Central memory CD8-positive, alpha-beta T cell (primary cell): ENCODE measurements at regions not wholly inside any gene's neighbourhood (a gene's known extent, or its start where the extent isn't known, plus 50 kb on each side); places are given as distances from the start of the nearest gene placed in this dataset.

ENCODE experiments used
- ATAC-seq: fragments of 150-1000 bp; cut with Tn5 transposase; replicated peaks from 2 replicates; pipeline ENCODE4 v1.10.0; 2022; ENCODE audit warnings: mild to moderate bottlenecking, moderate FRiP score, moderate number of reproducible peaks; ENCODE audit not compliant: poor library complexity, severe bottlenecking; ENCODE audit errors: extremely low read depth
- DNase-seq, 2 donors: peaks; one replicate each; pipeline ENCODE4 v3.0.0; 2021; ENCODE audit warnings: low spot score in 2 of 2
- H3K27ac Mint-ChIP-seq: one replicate; pipeline ENCODE4 v1.8.0; 2022; ENCODE audit warnings: low read depth, mild to moderate bottlenecking, moderate library complexity, mixed read lengths
- H3K27me3 Mint-ChIP-seq: one replicate; pipeline ENCODE4 v1.8.0; 2022; ENCODE audit warnings: mixed read lengths
- H3K36me3 Mint-ChIP-seq: one replicate; pipeline ENCODE4 v1.8.0; 2022; ENCODE audit warnings: mild to moderate bottlenecking, moderate library complexity, mixed read lengths; ENCODE audit not compliant: insufficient read depth
- H3K4me1 Mint-ChIP-seq: one replicate; pipeline ENCODE4 v1.8.0; 2022; ENCODE audit warnings: mixed read lengths
- H3K4me3 Mint-ChIP-seq: one replicate; pipeline ENCODE4 v1.8.0; 2022; ENCODE audit warnings: mild to moderate bottlenecking, moderate library complexity, mixed read lengths
- H3K9me3 Mint-ChIP-seq: one replicate; pipeline ENCODE4 v1.8.0; 2022; ENCODE audit warnings: mixed read lengths

DNA sequence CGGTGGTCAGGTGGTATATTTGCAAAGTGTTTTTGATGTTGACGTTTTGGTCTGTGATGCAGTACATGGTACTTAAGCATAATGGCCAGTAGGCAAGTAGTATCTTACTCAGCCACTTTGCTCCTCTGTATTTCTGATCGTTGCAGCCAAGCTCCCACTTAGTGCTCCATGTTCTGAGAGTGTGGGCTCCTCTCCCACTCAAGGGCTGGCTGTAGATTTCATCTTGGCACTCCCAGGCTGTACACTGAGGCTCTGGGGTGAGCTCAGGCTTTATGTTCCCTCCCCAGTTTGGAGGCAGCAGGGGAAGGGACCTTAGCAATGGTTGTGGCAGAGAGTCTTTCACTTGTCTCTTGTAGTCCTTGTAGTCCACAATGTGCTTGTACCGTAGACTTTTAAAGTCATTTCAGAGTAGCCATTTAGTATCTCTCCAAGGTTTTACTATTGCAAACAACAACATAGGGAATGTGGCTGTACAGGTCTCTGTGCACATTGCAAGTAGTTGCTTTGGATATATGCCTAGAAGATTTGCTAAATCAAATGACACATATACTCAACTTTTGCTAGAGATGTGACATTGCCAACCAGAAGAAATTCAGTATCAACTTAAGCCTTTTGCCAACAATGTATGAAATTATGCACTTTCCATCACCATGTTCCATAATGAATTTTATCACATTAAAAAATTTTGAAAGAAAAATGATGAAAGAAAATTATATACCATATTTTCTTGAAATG is 304.3 kb upstream of the CTNND2 start:
- DNase-seq = no peak
- Mint-ChIP-seq H3K4me1 (no peaks in the 10 kb centered on the region), H3K9me3 (peaks cover 20% of the 10 kb centered on the region), H3K27ac (no peak overlapping the region), H3K36me3 (no peaks in the 10 kb centered on the region), H3K27me3 (no peaks in the 10 kb centered on the region), H3K4me3 (no peak overlapping the region)
- no peak for ATAC-seq

DNA sequence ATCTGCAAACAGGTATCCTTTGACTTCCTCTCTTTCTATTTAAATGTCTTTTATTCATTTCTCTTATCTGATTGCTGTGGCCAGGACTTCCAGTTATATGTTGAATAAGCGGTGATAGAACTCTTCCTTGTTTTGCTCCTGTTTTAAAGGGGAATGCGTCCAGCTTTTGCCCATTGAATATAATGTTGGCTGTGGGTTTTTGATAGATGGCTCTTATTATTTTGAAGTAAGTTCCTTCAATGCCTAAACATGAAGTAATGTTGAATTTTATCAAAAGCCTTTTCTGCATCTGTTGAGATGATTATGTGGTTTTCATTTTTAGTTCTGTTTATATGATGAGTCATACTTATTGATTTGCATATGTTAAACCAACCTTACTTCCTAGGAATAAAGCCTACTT is 300.5 kb upstream of the CTNND2 start:
- H3K27ac Mint-ChIP-seq = no peak overlapping the region
- ATAC-seq = no peak
- H3K4me3 Mint-ChIP-seq = no peak overlapping the region
- H3K9me3 Mint-ChIP-seq = peaks cover 24% of the 10 kb centered on the region
- DNase-seq = no peak
- no peaks in the 10 kb centered on the region for H3K4me1 Mint-ChIP-seq
- peaks cover 1% of the 10 kb centered on the region for H3K36me3 Mint-ChIP-seq
- H3K27me3 Mint-ChIP-seq = no peaks in the 10 kb centered on the region

DNA sequence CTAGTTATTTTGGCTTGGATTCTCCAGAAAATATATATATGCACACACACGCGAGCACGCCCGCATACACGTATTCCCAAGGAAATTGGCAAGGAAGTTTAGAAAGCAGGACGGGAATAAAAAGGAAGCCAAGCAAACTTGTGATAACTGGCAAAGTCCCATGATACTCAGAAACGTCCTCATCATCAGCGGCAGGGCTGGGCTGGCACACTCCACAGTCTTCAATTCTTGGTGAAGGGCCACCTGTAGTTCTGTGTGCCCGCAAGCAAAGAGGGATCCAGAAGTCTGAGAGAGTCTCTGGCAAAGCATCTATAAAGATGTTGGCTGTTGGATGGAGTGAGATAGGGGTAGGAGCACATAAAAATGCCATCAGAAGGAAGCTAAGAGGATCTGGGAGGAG is 289.3 kb upstream of the CTNND2 start:
- H3K4me1 Mint-ChIP-seq = no peaks in the 10 kb centered on the region
- ATAC-seq = no peak

GRCh38 chr5:12183003-12183402 is 278.8 kb upstream of the CTNND2 start:
- H3K36me3 Mint-ChIP-seq = no peaks in the 10 kb centered on the region

More for the DNA sequence above, 289.3 kb upstream of the CTNND2 start:
- Mint-ChIP-seq H3K27me3 (no peaks in the 10 kb centered on the region), H3K36me3 (no peaks in the 10 kb centered on the region), H3K9me3 (peaks cover 20% of the 10 kb centered on the region), H3K4me3 (no peak overlapping the region), H3K27ac (no peak overlapping the region)
- DNase-seq = no peak

GRCh38 chr5:12177851-12178250 is 273.6 kb upstream of the CTNND2 start:
- Mint-ChIP-seq H3K4me1 (no peaks in the 10 kb centered on the region), H3K9me3 (peaks cover 6% of the 10 kb centered on the region), H3K36me3 (no peaks in the 10 kb centered on the region), H3K27me3 (no peaks in the 10 kb centered on the region), H3K27ac (no peak overlapping the region), H3K4me3 (no peak overlapping the region)
- DNase-seq (no peak), ATAC-seq (no peak)

More at GRCh38 chr5:12183003-12183402, 278.8 kb upstream of the CTNND2 start:
- peaks cover 4% of the 10 kb centered on the region for H3K9me3 Mint-ChIP-seq
- no peak overlapping the region for H3K27ac Mint-ChIP-seq
- DNase-seq (no peak), ATAC-seq (no peak)
- H3K4me1 Mint-ChIP-seq = no peaks in the 10 kb centered on the region
- H3K4me3 Mint-ChIP-seq = no peak overlapping the region
- H3K27me3 Mint-ChIP-seq = no peaks in the 10 kb centered on the region

DNA sequence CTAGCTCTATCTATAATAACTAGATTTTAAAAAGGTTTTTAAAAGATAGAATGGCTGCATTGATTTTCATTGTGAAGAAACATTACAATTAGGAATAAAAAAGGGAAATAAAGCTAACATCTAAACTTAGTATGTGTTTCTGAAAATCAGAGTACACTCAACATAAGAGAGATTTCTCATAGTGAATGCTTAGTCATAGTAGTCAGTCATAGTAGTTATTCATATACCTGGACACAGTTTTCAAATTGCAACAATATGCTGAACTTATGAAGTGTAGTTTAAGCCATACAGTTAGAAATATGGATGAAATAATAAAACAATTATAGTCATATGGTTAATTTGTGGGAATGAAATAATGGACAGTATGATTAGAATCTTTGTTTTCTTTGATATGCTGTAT is 273.0 kb upstream of the CTNND2 start:
- Mint-ChIP-seq H3K4me1 (no peaks in the 10 kb centered on the region), H3K27ac (no peak overlapping the region), H3K36me3 (no peaks in the 10 kb centered on the region)

GRCh38 chr5:12175914-12176585 is 271.8 kb upstream of the CTNND2 start:
- Mint-ChIP-seq H3K27me3 (no peaks in the 10 kb centered on the region), H3K4me3 (no peak overlapping the region), H3K4me1 (no peaks in the 10 kb centered on the region), H3K27ac (no peak overlapping the region), H3K9me3 (peaks cover 11% of the 10 kb centered on the region), H3K36me3 (no peaks in the 10 kb centered on the region)
- no peak for DNase-seq
- ATAC-seq = no peak

More for the DNA sequence above, 273.0 kb upstream of the CTNND2 start:
- Mint-ChIP-seq H3K9me3 (peaks cover 11% of the 10 kb centered on the region), H3K4me3 (no peak overlapping the region), H3K27me3 (no peaks in the 10 kb centered on the region)
- DNase-seq = no peak
- ATAC-seq = no peak

GRCh38 chr5:12174734-12175133 is 270.5 kb upstream of the CTNND2 start:
- H3K4me1 Mint-ChIP-seq = no peaks in the 10 kb centered on the region
- no peak overlapping the region for H3K27ac Mint-ChIP-seq
- no peaks in the 10 kb centered on the region for H3K27me3 Mint-ChIP-seq
- no peak overlapping the region for H3K4me3 Mint-ChIP-seq
- ATAC-seq (no peak), DNase-seq (no peak)
- H3K9me3 Mint-ChIP-seq = peaks cover 11% of the 10 kb centered on the region
- H3K36me3 Mint-ChIP-seq = no peaks in the 10 kb centered on the region

DNA sequence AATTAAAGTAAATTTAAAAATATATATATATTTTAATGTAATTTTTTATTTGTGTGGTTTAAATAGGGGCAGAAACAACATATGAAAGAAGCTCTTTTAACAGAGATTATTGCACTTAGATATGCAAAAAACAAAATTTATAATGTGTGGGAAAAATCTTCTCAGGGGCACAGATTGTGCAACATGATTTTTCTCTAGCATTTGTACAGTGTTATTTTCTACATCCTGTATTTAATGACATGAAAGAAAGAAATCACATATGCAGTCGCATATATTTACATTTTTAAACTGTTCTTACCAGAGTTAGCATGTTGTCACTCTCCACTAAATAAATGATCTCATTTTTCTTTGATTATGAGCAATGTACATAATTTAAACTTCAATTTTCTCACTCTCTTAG is 265.3 kb upstream of the CTNND2 start:
- H3K27me3 Mint-ChIP-seq = no peaks in the 10 kb centered on the region
- no peaks in the 10 kb centered on the region for H3K4me1 Mint-ChIP-seq
- H3K4me3 Mint-ChIP-seq = no peak overlapping the region
- H3K9me3 Mint-ChIP-seq = peaks cover 20% of the 10 kb centered on the region
- DNase-seq (no peak), ATAC-seq (no peak)
- H3K36me3 Mint-ChIP-seq = no peaks in the 10 kb centered on the region
- no peak overlapping the region for H3K27ac Mint-ChIP-seq

GRCh38 chr5:12162863-12163262 is 258.6 kb upstream of the CTNND2 start:
- DNase-seq (no peak), ATAC-seq (no peak)
- no peaks in the 10 kb centered on the region for H3K27me3 Mint-ChIP-seq
- peaks cover 23% of the 10 kb centered on the region for H3K9me3 Mint-ChIP-seq
- H3K27ac Mint-ChIP-seq = no peak overlapping the region
- H3K4me3 Mint-ChIP-seq = no peak overlapping the region
- H3K36me3 Mint-ChIP-seq = no peaks in the 10 kb centered on the region
- H3K4me1 Mint-ChIP-seq = no peaks in the 10 kb centered on the region

DNA sequence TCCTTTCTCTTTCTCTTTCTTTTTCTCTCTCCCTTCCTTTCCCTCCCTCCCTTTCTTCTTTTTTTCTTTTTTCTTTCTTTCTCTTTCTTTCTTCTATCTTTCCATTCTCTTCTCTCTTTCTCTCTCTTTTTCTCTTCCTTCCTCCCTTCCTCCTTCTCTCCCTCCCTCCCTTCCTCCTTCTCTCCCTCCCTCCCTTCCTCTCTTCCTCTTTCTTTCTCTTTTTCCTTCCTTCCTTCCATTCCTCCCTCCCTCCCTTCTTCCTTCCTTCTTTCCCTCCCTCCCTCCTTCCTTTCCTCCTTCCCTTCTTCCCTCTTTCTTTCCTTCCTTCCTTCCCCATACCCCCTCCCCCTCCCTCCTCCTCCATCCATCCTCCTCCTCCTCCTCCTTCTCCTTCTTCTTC is 243.3 kb upstream of the CTNND2 start:
- peaks cover 21% of the 10 kb centered on the region for H3K9me3 Mint-ChIP-seq
- ATAC-seq (no peak), DNase-seq (no peak)
- H3K36me3 Mint-ChIP-seq = no peaks in the 10 kb centered on the region
- no peak overlapping the region for H3K4me3 Mint-ChIP-seq
- no peaks in the 10 kb centered on the region for H3K4me1 Mint-ChIP-seq
- H3K27me3 Mint-ChIP-seq = no peaks in the 10 kb centered on the region
- H3K27ac Mint-ChIP-seq = no peak overlapping the region

DNA sequence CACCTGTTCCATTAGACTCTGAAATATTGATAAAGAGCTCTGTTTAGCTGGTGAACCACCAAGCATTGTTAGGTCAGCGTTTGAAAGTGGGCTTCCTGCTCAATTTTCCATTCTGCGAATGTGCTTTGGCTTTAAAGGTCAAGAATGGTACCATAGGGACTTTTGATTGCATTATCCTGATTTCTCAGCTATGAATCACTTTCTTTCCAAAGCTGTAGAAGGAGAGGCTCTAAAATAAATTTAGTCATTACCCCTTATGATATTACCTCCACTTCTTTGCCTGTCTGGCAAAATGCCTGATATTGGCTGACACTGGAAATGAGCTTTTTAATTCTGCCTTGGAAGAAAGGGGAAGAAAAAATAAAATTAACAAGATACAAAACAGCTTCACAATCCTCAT is 237.2 kb upstream of the CTNND2 start:
- Mint-ChIP-seq H3K4me3 (no peak overlapping the region), H3K4me1 (no peaks in the 10 kb centered on the region), H3K36me3 (no peaks in the 10 kb centered on the region), H3K27ac (no peak overlapping the region), H3K27me3 (no peaks in the 10 kb centered on the region), H3K9me3 (peaks cover 17% of the 10 kb centered on the region)
- ATAC-seq (no peak), DNase-seq (no peak)

DNA sequence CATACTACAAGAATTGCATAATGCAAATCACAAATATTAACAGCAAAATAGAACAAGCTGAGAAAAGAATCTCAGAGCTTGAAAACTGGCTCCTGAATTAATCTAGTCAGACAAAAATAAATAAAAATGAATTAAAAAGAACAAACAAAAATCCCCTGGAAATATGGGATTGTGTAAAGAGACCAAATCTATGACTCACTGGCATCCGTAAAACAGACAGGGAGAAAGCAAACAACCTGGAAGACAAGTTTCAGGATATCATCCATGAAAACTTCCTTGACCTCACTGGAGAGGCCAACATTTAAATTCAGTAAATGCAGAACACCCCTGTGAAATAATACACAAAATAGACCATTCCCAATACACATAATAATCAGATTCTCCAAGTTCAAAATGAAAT is 229.3 kb upstream of the CTNND2 start:
- Mint-ChIP-seq H3K36me3 (no peaks in the 10 kb centered on the region), H3K9me3 (peaks cover 27% of the 10 kb centered on the region), H3K27ac (no peak overlapping the region), H3K4me1 (no peaks in the 10 kb centered on the region), H3K4me3 (no peak overlapping the region), H3K27me3 (no peaks in the 10 kb centered on the region)
- DNase-seq = no peak
- no peak for ATAC-seq
